Duodenal mucosa (tissue), 2 donors: ENCODE measurements at regions not wholly inside any gene's neighbourhood (a gene's known extent, or its start where the extent isn't known, plus 50 kb on each side); places are given as distances from the start of the nearest gene placed in this dataset.

ENCODE experiments used
- H3K27ac ChIP-seq: one replicate; pipeline ENCODE4 v1.7.0; 2013; ENCODE audit warnings: low read depth, low read length
- H3K27me3 ChIP-seq, 2 donors: one replicate each; pipeline ENCODE4 v1.7.0; 2013; ENCODE audit warnings: low read length in 2 of 2, control low read depth in 1 of 2; ENCODE audit not compliant: insufficient read depth in 2 of 2, control insufficient read depth in 1 of 2
- H3K36me3 ChIP-seq, 2 donors: one replicate each; pipeline ENCODE4 v1.7.0; 2013; ENCODE audit warnings: low read length in 2 of 2, control low read depth in 1 of 2; ENCODE audit not compliant: insufficient read depth in 2 of 2, control insufficient read depth in 1 of 2
- H3K4me1 ChIP-seq, 2 donors: one replicate each; pipeline ENCODE4 v1.7.0; 2013; ENCODE audit warnings: low read length in 2 of 2, control low read depth in 1 of 2; ENCODE audit not compliant: insufficient read depth in 2 of 2, control insufficient read depth in 1 of 2
- H3K4me3 ChIP-seq, 2 donors: one replicate each; pipeline ENCODE4 v1.7.0; 2013; ENCODE audit warnings: low read length in 2 of 2, low read depth in 1 of 2
- H3K9ac ChIP-seq, 2 donors: one replicate each; pipeline ENCODE4 v1.7.0; 2013; ENCODE audit warnings: low read length in 2 of 2, low read depth in 1 of 2
- H3K9me3 ChIP-seq, 2 donors: one replicate each; pipeline ENCODE4 v1.7.0; 2013; ENCODE audit warnings: low read length in 2 of 2, control low read depth in 1 of 2; ENCODE audit not compliant: control insufficient read depth in 1 of 2

- Histone ChIP-seq H3K27me3 (no peaks in the 10 kb centered on the region), H3K9ac (no peak overlapping the region), H3K27ac (no peak overlapping the region), H3K9me3 (peaks cover 3 to 12% of the 10 kb centered on the region in 2 donors), H3K36me3 (no peaks in the 10 kb centered on the region), H3K4me1 (no peaks in the 10 kb centered on the region), H3K4me3 (no peak overlapping the region)
Measured at GRCh38 chr14:42742084-42742483, 1135.4 kb downstream of the LRFN5 start.

- H3K4me3 ChIP-seq = no peak overlapping the region
- no peaks in the 10 kb centered on the region for H3K4me1 ChIP-seq
- H3K9me3 ChIP-seq = peaks cover 0 to 4% of the 10 kb centered on the region in 2 donors
- H3K27ac ChIP-seq = no peak overlapping the region
- no peaks in the 10 kb centered on the region for H3K36me3 ChIP-seq
- no peaks in the 10 kb centered on the region for H3K27me3 ChIP-seq
- no peak overlapping the region for H3K9ac ChIP-seq
Measured at GRCh38 chr14:42736408-42736807, 1129.7 kb downstream of the LRFN5 start.

DNA sequence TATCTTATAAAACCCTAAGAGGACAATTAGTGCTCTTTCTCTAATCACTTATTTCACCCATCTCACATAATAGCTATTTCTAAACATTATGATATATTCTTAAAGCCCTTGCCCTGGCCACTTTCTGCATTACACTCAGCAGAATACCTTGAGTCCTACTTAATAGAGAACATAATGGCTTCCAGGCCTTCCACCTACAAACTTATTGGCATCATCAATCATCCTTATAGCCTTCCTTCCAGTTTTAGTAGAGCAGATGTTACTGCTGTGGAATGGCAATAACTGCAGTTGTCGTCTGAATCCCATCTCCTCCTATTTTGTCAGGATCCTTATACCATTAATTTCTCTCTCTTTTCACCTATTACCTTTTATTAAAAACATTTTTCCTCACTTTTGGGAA is 1127.4 kb downstream of the LRFN5 start:
- Histone ChIP-seq H3K27me3 (no peaks in the 10 kb centered on the region), H3K9ac (no peak overlapping the region), H3K4me1 (no peaks in the 10 kb centered on the region), H3K4me3 (no peak overlapping the region), H3K36me3 (no peaks in the 10 kb centered on the region), H3K9me3 (peaks cover 0 to 4% of the 10 kb centered on the region in 2 donors), H3K27ac (no peak overlapping the region)

GRCh38 chr14:42732005-42732404 is 1125.3 kb downstream of the LRFN5 start:
- Histone ChIP-seq H3K9ac (no peak overlapping the region), H3K36me3 (no peaks in the 10 kb centered on the region), H3K4me1 (no peaks in the 10 kb centered on the region), H3K9me3 (peaks cover 0 to 4% of the 10 kb centered on the region in 2 donors), H3K4me3 (no peak overlapping the region), H3K27me3 (no peaks in the 10 kb centered on the region), H3K27ac (no peak overlapping the region)

DNA sequence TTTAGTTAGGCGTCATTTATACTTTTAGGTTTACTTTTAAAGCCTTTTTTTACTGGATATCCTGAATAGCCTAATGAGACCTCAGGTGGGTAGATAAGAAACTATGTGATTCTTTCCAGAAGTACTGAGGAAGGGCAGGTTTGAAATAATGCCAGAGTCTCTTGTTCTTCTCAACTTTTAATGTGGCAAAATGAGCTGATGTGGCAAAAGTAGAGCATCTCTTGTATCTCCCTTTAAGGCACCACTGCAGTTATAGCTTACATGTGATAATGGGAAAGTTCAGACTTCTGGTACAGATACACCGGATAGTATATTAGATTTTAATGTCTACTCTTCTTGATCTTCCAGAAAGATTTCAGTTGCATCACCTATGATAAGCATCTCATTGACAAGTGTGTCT is 1124.8 kb downstream of the LRFN5 start:
- Histone ChIP-seq H3K4me1 (no peaks in the 10 kb centered on the region), H3K36me3 (no peaks in the 10 kb centered on the region), H3K4me3 (no peak overlapping the region), H3K9ac (no peak overlapping the region), H3K27ac (no peak overlapping the region), H3K9me3 (peaks cover 0 to 5% of the 10 kb centered on the region in 2 donors), H3K27me3 (no peaks in the 10 kb centered on the region)

GRCh38 chr14:42729681-42730080 is 1123.0 kb downstream of the LRFN5 start:
- H3K36me3 ChIP-seq = no peaks in the 10 kb centered on the region
- no peaks in the 10 kb centered on the region for H3K27me3 ChIP-seq
- peaks cover 0 to 5% of the 10 kb centered on the region in 2 donors for H3K9me3 ChIP-seq
- H3K27ac ChIP-seq = no peak overlapping the region
- no peaks in the 10 kb centered on the region for H3K4me1 ChIP-seq
- H3K9ac ChIP-seq = no peak overlapping the region
- H3K4me3 ChIP-seq = no peak overlapping the region

- H3K4me1 ChIP-seq = no peaks in the 10 kb centered on the region
- no peaks in the 10 kb centered on the region for H3K36me3 ChIP-seq
- no peak overlapping the region for H3K9ac ChIP-seq
- no peaks in the 10 kb centered on the region for H3K27me3 ChIP-seq
- no peak overlapping the region for H3K27ac ChIP-seq
- peaks cover 0 to 5% of the 10 kb centered on the region in 2 donors for H3K9me3 ChIP-seq
- no peak overlapping the region for H3K4me3 ChIP-seq
Measured at GRCh38 chr14:42719391-42719790, 1112.7 kb downstream of the LRFN5 start.

- H3K27me3 ChIP-seq = no peaks in the 10 kb centered on the region
- no peak overlapping the region for H3K4me3 ChIP-seq
- H3K9me3 ChIP-seq = peaks cover 0 to 3% of the 10 kb centered on the region in 2 donors
- H3K9ac ChIP-seq = no peak overlapping the region
- H3K27ac ChIP-seq = no peak overlapping the region
- no peaks in the 10 kb centered on the region for H3K36me3 ChIP-seq
- H3K4me1 ChIP-seq = no peaks in the 10 kb centered on the region
Measured at GRCh38 chr14:42715316-42715715, 1108.6 kb downstream of the LRFN5 start.

GRCh38 chr14:42710071-42710470 is 1103.4 kb downstream of the LRFN5 start:
- H3K9me3 ChIP-seq = peaks cover 0 to 3% of the 10 kb centered on the region in 2 donors
- H3K4me3 ChIP-seq = no peak overlapping the region
- H3K4me1 ChIP-seq = no peaks in the 10 kb centered on the region

GRCh38 chr14:42703501-42703900 is 1096.8 kb downstream of the LRFN5 start:
- no peaks in the 10 kb centered on the region for H3K27me3 ChIP-seq
- no peaks in the 10 kb centered on the region for H3K9me3 ChIP-seq
- no peaks in the 10 kb centered on the region for H3K36me3 ChIP-seq
- H3K9ac ChIP-seq = no peak overlapping the region
- no peak overlapping the region for H3K27ac ChIP-seq
- H3K4me1 ChIP-seq = no peaks in the 10 kb centered on the region
- H3K4me3 ChIP-seq = no peak overlapping the region

More at GRCh38 chr14:42710071-42710470, 1103.4 kb downstream of the LRFN5 start:
- H3K36me3 ChIP-seq = no peaks in the 10 kb centered on the region
- H3K9ac ChIP-seq = no peak overlapping the region
- no peaks in the 10 kb centered on the region for H3K27me3 ChIP-seq
- H3K27ac ChIP-seq = no peak overlapping the region

GRCh38 chr14:42687421-42687820 is 1080.7 kb downstream of the LRFN5 start:
- no peaks in the 10 kb centered on the region for H3K4me1 ChIP-seq
- H3K9ac ChIP-seq = no peak overlapping the region
- H3K27ac ChIP-seq = no peak overlapping the region
- no peaks in the 10 kb centered on the region for H3K27me3 ChIP-seq
- H3K4me3 ChIP-seq = no peak overlapping the region
- peaks cover 2 to 5% of the 10 kb centered on the region in 2 donors for H3K9me3 ChIP-seq
- no peaks in the 10 kb centered on the region for H3K36me3 ChIP-seq
